DOHH2 (cell line): ENCODE measurements at regions not wholly inside any gene's neighbourhood (a gene's known extent, or its start where the extent isn't known, plus 50 kb on each side); places are given as distances from the start of the nearest gene placed in this dataset.

Experiments used
- H3F3A ChIP-seq: fragments of 200-600 bp; sonication (generic), shearing (Covaris generic); 2 replicates; pipeline ENCODE4 v1.6.0; 2016; ENCODE audit warnings: antibody characterized with exemption, mild to moderate bottlenecking; ENCODE audit not compliant: control insufficient read depth, insufficient read depth
- H3K27ac ChIP-seq: fragments of 200-600 bp; sonication (generic); 2 replicates; pipeline ENCODE4 v1.5.1; 2014; ENCODE audit warnings: low read depth, mild to moderate bottlenecking, low read length, moderate library complexity
- H3K27me3 ChIP-seq: fragments of 200-600 bp; sonication (generic); 2 replicates; pipeline ENCODE4 v1.6.1; 2014; ENCODE audit warnings: mild to moderate bottlenecking, low read length, mixed read lengths; ENCODE audit not compliant: control insufficient read depth
- H3K36me3 ChIP-seq: fragments of 200-600 bp; sonication (generic); 2 replicates; pipeline ENCODE4 v1.6.1; 2014; ENCODE audit warnings: mild to moderate bottlenecking, low read length, moderate library complexity, mixed read lengths; ENCODE audit not compliant: control insufficient read depth
- H3K4me1 ChIP-seq: fragments of 200-600 bp; sonication (generic); 2 replicates; pipeline ENCODE4 v1.6.1; 2014; ENCODE audit warnings: mild to moderate bottlenecking, low read length, mixed read lengths; ENCODE audit not compliant: control insufficient read depth
- H3K4me2 ChIP-seq: fragments of 200-600 bp; sonication (generic); 2 replicates; pipeline ENCODE4 v1.6.0; 2014; ENCODE audit warnings: mild to moderate bottlenecking, low read length, moderate library complexity
- H3K4me3 ChIP-seq: fragments of 200-600 bp; sonication (generic); 2 replicates; pipeline ENCODE4 v1.5.1; 2014; ENCODE audit warnings: mild to moderate bottlenecking, low read length, mixed read lengths
- H3K79me2 ChIP-seq: fragments of 200-600 bp; sonication (generic); 2 replicates; pipeline ENCODE4 v1.6.1; 2014; ENCODE audit warnings: mild to moderate bottlenecking, low read length, mixed read lengths; ENCODE audit not compliant: control insufficient read depth
- H3K9me2 ChIP-seq: fragments of 200-600 bp; sonication (generic); replicated peaks from 2 replicates; pipeline ENCODE4 v1.6.1; 2014; ENCODE audit warnings: mild to moderate bottlenecking, low read length, mixed read lengths; ENCODE audit not compliant: control insufficient read depth
- H3K9me3 ChIP-seq: fragments of 200-600 bp; sonication (generic); 2 replicates; pipeline ENCODE4 v1.6.1; 2014; ENCODE audit warnings: antibody characterized with exemption, low read length, mixed read lengths; ENCODE audit not compliant: control insufficient read depth, insufficient read depth
- H4K20me1 ChIP-seq: fragments of 200-600 bp; sonication (generic); 2 replicates; pipeline ENCODE4 v1.6.0; 2014; ENCODE audit warnings: low read depth, mild to moderate bottlenecking, antibody characterized with exemption, low read length, moderate library complexity; ENCODE audit not compliant: control insufficient read depth, insufficient read depth
- EZH2phosphoT487 ChIP-seq: fragments of 200-600 bp; sonication (generic); IDR thresholded peaks from 2 replicates; pipeline ENCODE4 v1.6.1; 2017; ENCODE audit warnings: borderline replicate concordance, mild to moderate bottlenecking, antibody characterized with exemption, low read length, moderate library complexity, mixed read lengths
- TF ChIP-seq, protein P1 (sequence below): fragments of 200-600 bp; sonication (generic); IDR thresholded peaks from one replicate; pipeline ENCODE4 v1.5.1; 2014; ENCODE audit warnings: antibody characterized with exemption, mild to moderate bottlenecking, low read depth, low read length; ENCODE audit not compliant: poor library complexity, severe bottlenecking

DNA sequence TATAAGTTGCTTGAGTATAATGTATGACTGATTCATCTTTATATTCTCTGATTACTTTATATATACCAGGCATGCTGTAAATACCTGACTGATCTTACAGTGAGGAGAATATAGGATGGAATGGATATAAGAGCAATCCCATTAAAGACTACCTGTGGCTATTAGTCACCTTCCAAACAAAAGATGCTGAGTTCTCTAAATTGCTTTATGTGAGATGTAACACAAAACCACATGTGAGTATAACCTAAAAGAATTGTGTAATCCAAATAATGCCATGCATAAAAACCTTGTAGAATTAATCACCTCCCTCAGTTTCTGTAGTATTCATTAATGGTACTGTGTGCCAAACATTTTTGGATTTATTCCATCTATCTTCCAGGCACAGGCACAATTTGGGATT, 134.6 kb upstream of the LRRC7 start:
- Histone ChIP-seq H3K79me2 (no peaks in the 10 kb centered on the region), H3K4me3 (no peak overlapping the region), H3K4me2 (no peak overlapping the region), H4K20me1 (no peaks in the 10 kb centered on the region), H3K36me3 (no peaks in the 10 kb centered on the region), H3K27ac (no peak overlapping the region), H3K4me1 (no peaks in the 10 kb centered on the region), H3K27me3 (no peaks in the 10 kb centered on the region), H3K9me3 (no peaks in the 10 kb centered on the region; the same call in 1 of the 2 replicates), H3F3A (no peaks in the 10 kb centered on the region), H3K9me2 (no peaks in the 10 kb centered on the region)
- TF ChIP-seq, protein P1, sequence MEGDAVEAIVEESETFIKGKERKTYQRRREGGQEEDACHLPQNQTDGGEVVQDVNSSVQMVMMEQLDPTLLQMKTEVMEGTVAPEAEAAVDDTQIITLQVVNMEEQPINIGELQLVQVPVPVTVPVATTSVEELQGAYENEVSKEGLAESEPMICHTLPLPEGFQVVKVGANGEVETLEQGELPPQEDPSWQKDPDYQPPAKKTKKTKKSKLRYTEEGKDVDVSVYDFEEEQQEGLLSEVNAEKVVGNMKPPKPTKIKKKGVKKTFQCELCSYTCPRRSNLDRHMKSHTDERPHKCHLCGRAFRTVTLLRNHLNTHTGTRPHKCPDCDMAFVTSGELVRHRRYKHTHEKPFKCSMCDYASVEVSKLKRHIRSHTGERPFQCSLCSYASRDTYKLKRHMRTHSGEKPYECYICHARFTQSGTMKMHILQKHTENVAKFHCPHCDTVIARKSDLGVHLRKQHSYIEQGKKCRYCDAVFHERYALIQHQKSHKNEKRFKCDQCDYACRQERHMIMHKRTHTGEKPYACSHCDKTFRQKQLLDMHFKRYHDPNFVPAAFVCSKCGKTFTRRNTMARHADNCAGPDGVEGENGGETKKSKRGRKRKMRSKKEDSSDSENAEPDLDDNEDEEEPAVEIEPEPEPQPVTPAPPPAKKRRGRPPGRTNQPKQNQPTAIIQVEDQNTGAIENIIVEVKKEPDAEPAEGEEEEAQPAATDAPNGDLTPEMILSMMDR, result no peak
- TF ChIP-seq EZH2phosphoT487, result no peak

DNA sequence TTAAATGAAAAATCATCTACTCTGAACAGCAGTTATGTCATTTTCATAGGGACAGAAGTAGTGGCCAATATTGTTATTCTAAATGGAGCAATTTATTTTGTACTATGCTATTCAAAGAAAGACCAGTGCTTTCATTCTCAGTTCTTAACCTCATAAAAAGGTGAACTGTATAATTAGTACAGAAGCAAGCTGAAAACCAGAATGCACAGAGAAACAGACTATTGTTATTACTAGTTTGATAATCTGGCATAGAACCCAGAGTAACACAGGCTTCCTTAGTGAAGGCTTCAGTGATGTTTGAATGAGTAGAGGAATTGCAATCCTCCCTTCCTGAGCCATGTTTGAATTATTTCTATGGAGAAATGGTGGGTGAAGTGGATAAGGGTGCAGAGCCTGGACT, 131.6 kb upstream of the LRRC7 start:
- H3K9me3 ChIP-seq, result no peaks in the 10 kb centered on the region; the same call in 1 of the 2 replicates
- no peaks in the 10 kb centered on the region for H3K36me3 ChIP-seq
- no peak overlapping the region for H3K4me2 ChIP-seq
- no peaks in the 10 kb centered on the region for H3F3A ChIP-seq
- H4K20me1 ChIP-seq, result no peaks in the 10 kb centered on the region
- no peak overlapping the region for H3K4me3 ChIP-seq
- no peak for TF ChIP-seq EZH2phosphoT487
- TF ChIP-seq, protein P1, result no peak
- H3K4me1 ChIP-seq, result no peaks in the 10 kb centered on the region
- H3K27ac ChIP-seq, result no peak overlapping the region
- H3K27me3 ChIP-seq, result no peaks in the 10 kb centered on the region
- no peaks in the 10 kb centered on the region for H3K79me2 ChIP-seq
- no peaks in the 10 kb centered on the region for H3K9me2 ChIP-seq

DNA sequence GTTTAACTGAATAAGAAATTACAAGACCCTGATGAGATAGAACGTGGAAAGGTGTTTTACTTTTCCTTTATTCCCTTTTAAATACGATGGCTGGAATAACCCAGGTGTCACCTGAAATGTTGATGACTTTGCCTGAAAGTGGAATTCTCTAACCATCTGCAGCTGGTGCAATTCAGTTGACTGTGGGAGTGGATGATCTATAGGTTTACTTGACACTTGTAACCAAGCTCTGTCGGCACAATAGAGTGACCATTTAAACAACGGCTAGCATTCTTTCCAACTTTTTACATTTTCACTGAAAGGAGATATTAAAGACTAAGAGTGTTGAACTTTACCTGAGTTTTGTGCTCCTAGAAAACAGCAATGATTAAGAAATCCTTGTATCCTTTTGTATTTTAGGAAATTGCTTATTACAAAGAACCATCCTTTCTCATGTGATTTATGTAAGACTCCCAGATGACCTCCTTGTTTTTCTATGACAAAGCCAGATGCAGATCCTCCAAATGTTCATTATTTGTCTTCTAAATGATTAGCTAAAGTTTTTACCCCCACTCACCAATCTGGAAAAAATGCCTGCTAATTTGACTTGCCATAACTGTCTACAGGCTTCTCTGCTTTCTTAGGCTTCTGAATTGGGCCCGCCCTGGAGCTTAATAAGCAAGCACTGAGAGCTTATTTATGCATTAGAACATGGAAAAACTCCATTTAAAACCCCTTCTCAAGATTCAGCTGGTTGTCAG, 129.5 kb upstream of the LRRC7 start:
- Histone ChIP-seq H3K9me3 (no peaks in the 10 kb centered on the region; the same call in 1 of the 2 replicates), H3K79me2 (no peaks in the 10 kb centered on the region)

More for the DNA sequence above, 129.5 kb upstream of the LRRC7 start:
- no peak overlapping the region for H3K4me2 ChIP-seq
- no peaks in the 10 kb centered on the region for H3K27me3 ChIP-seq
- no peaks in the 10 kb centered on the region for H4K20me1 ChIP-seq
- no peak for TF ChIP-seq EZH2phosphoT487
- TF ChIP-seq, protein P1, result no peak
- H3K4me1 ChIP-seq, result no peaks in the 10 kb centered on the region
- H3K9me2 ChIP-seq, result no peaks in the 10 kb centered on the region
- H3F3A ChIP-seq, result no peaks in the 10 kb centered on the region
- no peak overlapping the region for H3K4me3 ChIP-seq
- H3K27ac ChIP-seq, result no peak overlapping the region
- H3K36me3 ChIP-seq, result no peaks in the 10 kb centered on the region
